ENCODE measurements at regions not wholly inside any gene's neighbourhood (a gene's known extent, or its start where the extent isn't known, plus 50 kb on each side); places are given as distances from the start of the nearest gene placed in this dataset.

DNA sequence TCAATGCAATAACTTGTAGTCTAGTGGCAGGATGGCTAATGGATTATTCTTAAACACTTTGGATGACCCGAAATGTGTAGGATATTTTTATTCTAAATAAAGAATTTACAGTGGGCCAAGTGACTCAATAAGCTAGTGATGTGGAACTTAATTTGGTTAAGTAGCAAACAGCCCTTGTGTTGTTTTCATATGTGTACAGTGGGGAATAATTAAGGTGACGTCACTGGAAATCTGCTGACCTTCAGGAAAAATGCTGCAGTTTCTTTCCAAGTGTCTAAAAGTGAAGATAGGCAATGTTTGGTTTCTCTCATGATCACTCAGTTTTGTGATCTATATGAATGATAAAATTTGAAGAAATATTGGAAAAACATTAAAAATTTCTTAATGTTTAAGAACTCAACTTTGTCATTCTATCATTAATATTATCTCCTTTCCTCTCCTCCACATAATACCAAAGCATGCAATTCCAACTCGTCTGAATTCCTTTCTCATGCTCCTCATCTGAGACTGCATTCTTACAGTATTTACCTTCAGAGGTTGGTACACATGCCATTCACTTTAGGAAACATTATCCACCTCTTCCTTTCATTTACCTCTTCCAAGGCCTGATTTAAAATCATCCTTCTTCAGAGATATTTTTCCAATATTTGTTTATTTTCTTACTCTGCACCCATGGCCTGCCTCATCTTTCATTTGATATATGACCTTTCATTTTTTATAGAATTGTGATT, 414.6 kb upstream of the ARPP21 start:
- in situ Hi-C loops (cut with MboI): no loop called here
- Histone ChIP-seq H2AFZ (ENCODE audit: control insufficient read depth, low read depth, low read length) (no peak overlapping the region), H3K27me3 (replicated peaks in 1 of 2; ENCODE audit: control insufficient read depth in 2 of 2, insufficient read depth in 2 of 2, low read length in 1 of 2) (no peaks in the 10 kb centered on the region), H3K4me1 (ENCODE audit: control insufficient read depth, insufficient read depth, low read length) (no peaks in the 10 kb centered on the region), H3K9me3 (replicated peaks; ENCODE audit: control insufficient read depth, insufficient read depth, low read length) (no peaks in the 10 kb centered on the region), H3K36me3 (ENCODE audit: control insufficient read depth in 2 of 2, insufficient read depth in 2 of 2, low read length in 1 of 2) (no peaks in the 10 kb centered on the region), H3K4me2 (ENCODE audit: control insufficient read depth, insufficient read depth) (no peak overlapping the region), H3K9ac (ENCODE audit: control insufficient read depth, insufficient read depth, low read length) (no peak overlapping the region), H3K79me2 (ENCODE audit: control insufficient read depth, insufficient read depth, low read length) (no peaks in the 10 kb centered on the region), H4K20me1 (ENCODE audit: control insufficient read depth, insufficient read depth) (no peaks in the 10 kb centered on the region), H3K27ac (ENCODE audit: control insufficient read depth, insufficient read depth) (no peak overlapping the region), H3K4me3 (no peak overlapping the region)
- RAD21 ChIA-PET (ENCODE audit: unreplicated experiment): no interaction called here
- WGBS (ENCODE audit: insufficient coverage, insufficient replicate concordance, low lambda C conversion rate, missing lambda C conversion rate): 3% methylated on average over 3 of the region's 3 CpGs
- no TSS peak for BruUV-seq (replicated peaks)
- FAIRE-seq: no peak
- DNase-seq (ENCODE audit: low read depth, low spot score): no peak
- no peak for ATAC-seq
- no peak for TF ChIP-seq MEF2A (IDR thresholded peaks at IDR 0.05; ENCODE audit: insufficient read depth, low read depth, low read length)
- TF ChIP-seq CUX1 (IDR thresholded peaks at IDR 0.05; ENCODE audit: insufficient replicate concordance, low read depth, low read length): no peak
- TF ChIP-seq, protein P1, sequence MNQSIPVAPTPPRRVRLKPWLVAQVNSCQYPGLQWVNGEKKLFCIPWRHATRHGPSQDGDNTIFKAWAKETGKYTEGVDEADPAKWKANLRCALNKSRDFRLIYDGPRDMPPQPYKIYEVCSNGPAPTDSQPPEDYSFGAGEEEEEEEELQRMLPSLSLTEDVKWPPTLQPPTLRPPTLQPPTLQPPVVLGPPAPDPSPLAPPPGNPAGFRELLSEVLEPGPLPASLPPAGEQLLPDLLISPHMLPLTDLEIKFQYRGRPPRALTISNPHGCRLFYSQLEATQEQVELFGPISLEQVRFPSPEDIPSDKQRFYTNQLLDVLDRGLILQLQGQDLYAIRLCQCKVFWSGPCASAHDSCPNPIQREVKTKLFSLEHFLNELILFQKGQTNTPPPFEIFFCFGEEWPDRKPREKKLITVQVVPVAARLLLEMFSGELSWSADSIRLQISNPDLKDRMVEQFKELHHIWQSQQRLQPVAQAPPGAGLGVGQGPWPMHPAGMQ (IDR thresholded peaks at IDR 0.05; ENCODE audit: borderline replicate concordance): no peak
- TF ChIP-seq RAD21 (IDR thresholded peaks at IDR 0.05; ENCODE audit: insufficient read depth, low read depth, low read length): no peak
- TF ChIP-seq IKZF2 (IDR thresholded peaks at IDR 0.05): no peak
- no peak for TF ChIP-seq CHD1 (IDR thresholded peaks at IDR 0.05; ENCODE audit: low read depth, low read length)
- no peak for TF ChIP-seq SMAD1 (IDR thresholded peaks at IDR 0.05; ENCODE audit: low read depth, partially characterized antibody)
- no peak for TF ChIP-seq CREM (IDR thresholded peaks at IDR 0.05; ENCODE audit: low read depth)
- no peak for TF ChIP-seq GABPA (IDR thresholded peaks at IDR 0.05; ENCODE audit: low read depth)
- TF ChIP-seq HDAC2 (IDR thresholded peaks at IDR 0.05): no peak
- no peak for TF ChIP-seq BRCA1 (IDR thresholded peaks at IDR 0.05; ENCODE audit: low read depth, low read length)
- no peak for TF ChIP-seq ZSCAN29 (IDR thresholded peaks at IDR 0.05)
- no peak for TF ChIP-seq NR2F1 (conservative IDR thresholded peaks at IDR 0.05)
- no peak for TF ChIP-seq ZNF384 (IDR thresholded peaks at IDR 0.05; ENCODE audit: borderline replicate concordance, low read depth, low read length)
- TF ChIP-seq, protein P2, sequence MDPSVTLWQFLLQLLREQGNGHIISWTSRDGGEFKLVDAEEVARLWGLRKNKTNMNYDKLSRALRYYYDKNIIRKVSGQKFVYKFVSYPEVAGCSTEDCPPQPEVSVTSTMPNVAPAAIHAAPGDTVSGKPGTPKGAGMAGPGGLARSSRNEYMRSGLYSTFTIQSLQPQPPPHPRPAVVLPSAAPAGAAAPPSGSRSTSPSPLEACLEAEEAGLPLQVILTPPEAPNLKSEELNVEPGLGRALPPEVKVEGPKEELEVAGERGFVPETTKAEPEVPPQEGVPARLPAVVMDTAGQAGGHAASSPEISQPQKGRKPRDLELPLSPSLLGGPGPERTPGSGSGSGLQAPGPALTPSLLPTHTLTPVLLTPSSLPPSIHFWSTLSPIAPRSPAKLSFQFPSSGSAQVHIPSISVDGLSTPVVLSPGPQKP (IDR thresholded peaks at IDR 0.05; ENCODE audit: low read depth, low read length): no peak
- TF ChIP-seq RELA (IDR thresholded peaks at IDR 0.05; ENCODE audit: borderline replicate concordance, partially characterized antibody): no peak
- no peak for TF ChIP-seq TBL1XR1 (IDR thresholded peaks at IDR 0.05; ENCODE audit: low read depth, low read length)
- intact Hi-C loops (cut with micrococcal nuclease; ENCODE audit: unreplicated experiment): no loop called here
- SMC1A ChIA-PET (ENCODE audit: uncharacterized antibody, unreplicated experiment): no interaction called here
- POLR2A ChIA-PET: interaction anchor here (0.6 kb wide), 1 partner anchor 116 kb away, joined by 3 read pairs; no protein-coding TSS in a partner anchor
- CTCF ChIA-PET: interaction anchor here (0.6 kb wide), 1 partner anchor 13 kb away, joined by 3 read pairs; no protein-coding TSS in a partner anchor
